ENCODE measurements at regions not wholly inside any gene's neighbourhood (a gene's known extent, or its start where the extent isn't known, plus 50 kb on each side); places are given as distances from the start of the nearest gene placed in this dataset.

DNA sequence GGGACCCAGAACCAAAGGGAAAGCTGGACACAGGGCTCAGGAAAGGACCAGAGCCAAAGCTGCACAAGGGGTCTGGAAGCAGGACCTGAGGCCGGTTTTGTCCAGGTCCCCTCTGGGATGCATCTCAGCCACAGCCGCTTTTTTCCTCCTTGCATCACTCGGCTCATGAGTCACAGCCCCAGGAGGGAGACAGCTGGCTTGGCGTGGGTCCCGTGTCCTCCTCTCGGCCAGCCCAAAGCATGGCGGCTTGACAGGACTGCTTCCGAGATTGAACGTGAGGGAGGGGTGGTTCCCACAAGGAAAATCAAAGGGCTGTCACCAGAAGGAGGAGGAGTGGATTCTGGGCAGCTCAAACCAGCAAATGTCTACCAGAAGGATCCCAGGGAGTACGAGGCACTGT, 56.7 kb upstream of the CPLX2 start:
- DNase-seq (ENCODE audit: low read depth in 1 of 2, low spot score in 2 of 2) (no peak), FAIRE-seq (no peak)
- H3K4me3 ChIP-seq (ENCODE audit: extremely low read depth in 1 of 4, insufficient read depth in 2 of 4, low read depth in 3 of 4, low read length in 4 of 4): no peak overlapping the region
- no peaks in the 10 kb centered on the region for H4K20me1 ChIP-seq (replicated peaks in 1 of 2; ENCODE audit: control insufficient read depth in 1 of 2, insufficient read depth in 2 of 2, low read length in 2 of 2)
- no peaks in the 10 kb centered on the region for H3K9me3 ChIP-seq (ENCODE audit: insufficient read depth in 2 of 2, low read depth in 1 of 2, low read length in 1 of 2)
- H4K5ac ChIP-seq (ENCODE audit: insufficient read length, low read depth, low read length): no peak overlapping the region
- no peak overlapping the region for H4K91ac ChIP-seq (replicated peaks; ENCODE audit: insufficient read length, low read length)
- H3K4me1 ChIP-seq (replicated peaks in 1 of 4; ENCODE audit: control insufficient read depth in 3 of 4, insufficient read depth in 4 of 4, low read length in 3 of 4): peaks cover 0 to 4% (median 3%) of the 10 kb centered on the region in 4 experiments; a peak in 2 of 7 replicates
- H3K4me2 ChIP-seq (ENCODE audit: insufficient read depth in 1 of 2, low read depth in 2 of 2, low read length in 2 of 2): no peak overlapping the region
- no peak overlapping the region for H2AK5ac ChIP-seq (ENCODE audit: low read depth, low read length)
- 92% methylated on average over 5 of the region's 10 CpGs; no CpG with 5 or more reads in 1 of the 2 experiments for WGBS, 2 experiments (ENCODE audit: extremely low coverage in 1 of 2, insufficient coverage in 1 of 2, insufficient read length in 1 of 2, insufficient replicate concordance in 2 of 2, low coverage in 1 of 2, low lambda C conversion rate in 2 of 2, missing lambda C conversion rate in 1 of 2)
- H2AFZ ChIP-seq (ENCODE audit: low read length): no peak overlapping the region
- TF ChIP-seq JUN (IDR thresholded peaks at IDR 0.05; ENCODE audit: low read depth, low read length): no peak
- no peak for TF ChIP-seq CHD1 (IDR thresholded peaks at IDR 0.05; ENCODE audit: low read depth, low read length)
- no peak for TF ChIP-seq YY1 (IDR thresholded peaks at IDR 0.05; ENCODE audit: low read depth, low read length)
- no peak for TF ChIP-seq SIX5 (IDR thresholded peaks at IDR 0.05; ENCODE audit: low read depth, low read length)
- no peak for TF ChIP-seq BCL11A (IDR thresholded peaks at IDR 0.05; ENCODE audit: low read depth in 2 of 2, low read length in 2 of 2)
- TF ChIP-seq SP4 (IDR thresholded peaks at IDR 0.05; ENCODE audit: low read length): no peak
- TF ChIP-seq, protein P1, sequence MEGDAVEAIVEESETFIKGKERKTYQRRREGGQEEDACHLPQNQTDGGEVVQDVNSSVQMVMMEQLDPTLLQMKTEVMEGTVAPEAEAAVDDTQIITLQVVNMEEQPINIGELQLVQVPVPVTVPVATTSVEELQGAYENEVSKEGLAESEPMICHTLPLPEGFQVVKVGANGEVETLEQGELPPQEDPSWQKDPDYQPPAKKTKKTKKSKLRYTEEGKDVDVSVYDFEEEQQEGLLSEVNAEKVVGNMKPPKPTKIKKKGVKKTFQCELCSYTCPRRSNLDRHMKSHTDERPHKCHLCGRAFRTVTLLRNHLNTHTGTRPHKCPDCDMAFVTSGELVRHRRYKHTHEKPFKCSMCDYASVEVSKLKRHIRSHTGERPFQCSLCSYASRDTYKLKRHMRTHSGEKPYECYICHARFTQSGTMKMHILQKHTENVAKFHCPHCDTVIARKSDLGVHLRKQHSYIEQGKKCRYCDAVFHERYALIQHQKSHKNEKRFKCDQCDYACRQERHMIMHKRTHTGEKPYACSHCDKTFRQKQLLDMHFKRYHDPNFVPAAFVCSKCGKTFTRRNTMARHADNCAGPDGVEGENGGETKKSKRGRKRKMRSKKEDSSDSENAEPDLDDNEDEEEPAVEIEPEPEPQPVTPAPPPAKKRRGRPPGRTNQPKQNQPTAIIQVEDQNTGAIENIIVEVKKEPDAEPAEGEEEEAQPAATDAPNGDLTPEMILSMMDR (IDR thresholded peaks at IDR 0.05; ENCODE audit: control extremely low read depth in 1 of 3, insufficient read depth in 1 of 3, low read depth in 1 of 3, low read length in 3 of 3): no peak
- no peak for TF ChIP-seq KDM4A (IDR thresholded peaks at IDR 0.05; ENCODE audit: low read depth, low read length, severe bottlenecking)
- no peak for TF ChIP-seq NRF1 (IDR thresholded peaks at IDR 0.05; ENCODE audit: low read depth, low read length)
- TF ChIP-seq, protein P2, sequence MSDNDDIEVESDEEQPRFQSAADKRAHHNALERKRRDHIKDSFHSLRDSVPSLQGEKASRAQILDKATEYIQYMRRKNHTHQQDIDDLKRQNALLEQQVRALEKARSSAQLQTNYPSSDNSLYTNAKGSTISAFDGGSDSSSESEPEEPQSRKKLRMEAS (IDR thresholded peaks at IDR 0.05): no peak
- H3K9ac ChIP-seq (replicated peaks in 1 of 4; ENCODE audit: extremely low read depth in 1 of 4, low read depth in 3 of 4, low read length in 3 of 4): no peak overlapping the region
- no peak overlapping the region for H4K8ac ChIP-seq (ENCODE audit: extremely low read depth, insufficient read depth, low read length)
- H2BK12ac ChIP-seq (ENCODE audit: low read depth, low read length): no peak overlapping the region
- H3K18ac ChIP-seq (ENCODE audit: extremely low read depth, low read length): no peak overlapping the region
- H3K27ac ChIP-seq (ENCODE audit: low read depth, low read length): no peak overlapping the region
- no peak overlapping the region for H3K56ac ChIP-seq (replicated peaks; ENCODE audit: insufficient read length, low read depth, low read length)
- H3K23ac ChIP-seq (ENCODE audit: insufficient read length): no peak overlapping the region
- no peaks in the 10 kb centered on the region for H3K23me2 ChIP-seq (ENCODE audit: low read depth, low read length)
- H2BK15ac ChIP-seq (ENCODE audit: low read length): no peak overlapping the region
- ChIA-PET POLR2A (ENCODE audit: partially characterized antibody) (no interaction called here), CTCF (ENCODE audit: partially characterized antibody) (interaction anchor here (1.0 to 2.9 kb wide), 6 partner anchors 8 to 281 kb away, joined by 3 to 5 read pairs (median 4); no protein-coding TSS in a partner anchor)
- H2BK120ac ChIP-seq (replicated peaks; ENCODE audit: low read depth, low read length): no peak overlapping the region
- H3K79me1 ChIP-seq (ENCODE audit: low read depth, low read length): no peaks in the 10 kb centered on the region
- H3K79me2 ChIP-seq (ENCODE audit: control insufficient read depth in 1 of 2, insufficient read depth in 2 of 2, low read length in 2 of 2): no peaks in the 10 kb centered on the region
- no peak overlapping the region for H2BK5ac ChIP-seq (ENCODE audit: low read depth, low read length)
- no peaks in the 10 kb centered on the region for H3K36me3 ChIP-seq (ENCODE audit: control insufficient read depth in 2 of 4, insufficient read depth in 4 of 4, low read length in 3 of 4)
- no peak overlapping the region for H3K14ac ChIP-seq (ENCODE audit: insufficient read length)
- H3K4ac ChIP-seq (replicated peaks; ENCODE audit: insufficient read length, low read depth, low read length): no peak overlapping the region
- no peaks in the 10 kb centered on the region; a peak in 1 of 7 replicates for H3K27me3 ChIP-seq (replicated peaks in 1 of 4; ENCODE audit: control insufficient read depth in 3 of 4, extremely low read depth in 1 of 4, insufficient read depth in 3 of 4, low read length in 3 of 4)
- no peak overlapping the region for H2BK20ac ChIP-seq (ENCODE audit: low read length)
